ENCODE measurements at regions not wholly inside any gene's neighbourhood (a gene's known extent, or its start where the extent isn't known, plus 50 kb on each side); places are given as distances from the start of the nearest gene placed in this dataset.

DNA sequence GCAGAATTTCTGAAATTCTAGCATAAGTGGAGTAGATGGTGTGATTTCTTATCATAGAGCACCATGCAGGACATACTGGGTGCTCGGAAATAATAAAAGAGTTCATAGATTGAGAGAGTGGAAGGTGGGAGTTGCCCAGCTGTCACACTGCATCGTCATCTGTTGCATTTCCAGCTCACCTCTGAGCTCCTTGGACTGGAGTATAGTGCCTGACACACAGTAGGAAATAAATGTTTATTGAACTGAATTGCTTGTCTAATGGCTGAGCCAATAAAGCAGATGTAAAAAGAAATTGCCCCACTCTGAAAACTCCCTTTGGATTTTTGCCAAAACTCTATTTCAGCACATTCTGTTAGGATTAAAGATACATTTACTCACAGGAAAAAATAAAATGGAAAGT, 108.9 kb upstream of the UBE2E1 start:
- TF ChIP-seq, protein P1, sequence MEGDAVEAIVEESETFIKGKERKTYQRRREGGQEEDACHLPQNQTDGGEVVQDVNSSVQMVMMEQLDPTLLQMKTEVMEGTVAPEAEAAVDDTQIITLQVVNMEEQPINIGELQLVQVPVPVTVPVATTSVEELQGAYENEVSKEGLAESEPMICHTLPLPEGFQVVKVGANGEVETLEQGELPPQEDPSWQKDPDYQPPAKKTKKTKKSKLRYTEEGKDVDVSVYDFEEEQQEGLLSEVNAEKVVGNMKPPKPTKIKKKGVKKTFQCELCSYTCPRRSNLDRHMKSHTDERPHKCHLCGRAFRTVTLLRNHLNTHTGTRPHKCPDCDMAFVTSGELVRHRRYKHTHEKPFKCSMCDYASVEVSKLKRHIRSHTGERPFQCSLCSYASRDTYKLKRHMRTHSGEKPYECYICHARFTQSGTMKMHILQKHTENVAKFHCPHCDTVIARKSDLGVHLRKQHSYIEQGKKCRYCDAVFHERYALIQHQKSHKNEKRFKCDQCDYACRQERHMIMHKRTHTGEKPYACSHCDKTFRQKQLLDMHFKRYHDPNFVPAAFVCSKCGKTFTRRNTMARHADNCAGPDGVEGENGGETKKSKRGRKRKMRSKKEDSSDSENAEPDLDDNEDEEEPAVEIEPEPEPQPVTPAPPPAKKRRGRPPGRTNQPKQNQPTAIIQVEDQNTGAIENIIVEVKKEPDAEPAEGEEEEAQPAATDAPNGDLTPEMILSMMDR (IDR thresholded peaks at IDR 0.05), result no peak
- TF ChIP-seq EP300 (IDR thresholded peaks at IDR 0.05), result no peak

All from suprapubic skin (tissue), 3 donors.